DOHH2 (cell line): ENCODE measurements at regions not wholly inside any gene's neighbourhood (a gene's known extent, or its start where the extent isn't known, plus 50 kb on each side); places are given as distances from the start of the nearest gene placed in this dataset.

ENCODE experiments used
- H3F3A ChIP-seq: fragments of 200-600 bp; sonication (generic), shearing (Covaris generic); 2 replicates; pipeline ENCODE4 v1.6.0; 2016; ENCODE audit warnings: antibody characterized with exemption, mild to moderate bottlenecking; ENCODE audit not compliant: control insufficient read depth, insufficient read depth
- H3K27ac ChIP-seq: fragments of 200-600 bp; sonication (generic); 2 replicates; pipeline ENCODE4 v1.5.1; 2014; ENCODE audit warnings: low read depth, mild to moderate bottlenecking, low read length, moderate library complexity
- H3K27me3 ChIP-seq: fragments of 200-600 bp; sonication (generic); 2 replicates; pipeline ENCODE4 v1.6.1; 2014; ENCODE audit warnings: mild to moderate bottlenecking, low read length, mixed read lengths; ENCODE audit not compliant: control insufficient read depth
- H3K36me3 ChIP-seq: fragments of 200-600 bp; sonication (generic); 2 replicates; pipeline ENCODE4 v1.6.1; 2014; ENCODE audit warnings: mild to moderate bottlenecking, low read length, moderate library complexity, mixed read lengths; ENCODE audit not compliant: control insufficient read depth
- H3K4me1 ChIP-seq: fragments of 200-600 bp; sonication (generic); 2 replicates; pipeline ENCODE4 v1.6.1; 2014; ENCODE audit warnings: mild to moderate bottlenecking, low read length, mixed read lengths; ENCODE audit not compliant: control insufficient read depth
- H3K4me2 ChIP-seq: fragments of 200-600 bp; sonication (generic); 2 replicates; pipeline ENCODE4 v1.6.0; 2014; ENCODE audit warnings: mild to moderate bottlenecking, low read length, moderate library complexity
- H3K4me3 ChIP-seq: fragments of 200-600 bp; sonication (generic); 2 replicates; pipeline ENCODE4 v1.5.1; 2014; ENCODE audit warnings: mild to moderate bottlenecking, low read length, mixed read lengths
- H3K79me2 ChIP-seq: fragments of 200-600 bp; sonication (generic); 2 replicates; pipeline ENCODE4 v1.6.1; 2014; ENCODE audit warnings: mild to moderate bottlenecking, low read length, mixed read lengths; ENCODE audit not compliant: control insufficient read depth
- H3K9me2 ChIP-seq: fragments of 200-600 bp; sonication (generic); replicated peaks from 2 replicates; pipeline ENCODE4 v1.6.1; 2014; ENCODE audit warnings: mild to moderate bottlenecking, low read length, mixed read lengths; ENCODE audit not compliant: control insufficient read depth
- H3K9me3 ChIP-seq: fragments of 200-600 bp; sonication (generic); 2 replicates; pipeline ENCODE4 v1.6.1; 2014; ENCODE audit warnings: antibody characterized with exemption, low read length, mixed read lengths; ENCODE audit not compliant: control insufficient read depth, insufficient read depth
- H4K20me1 ChIP-seq: fragments of 200-600 bp; sonication (generic); 2 replicates; pipeline ENCODE4 v1.6.0; 2014; ENCODE audit warnings: low read depth, mild to moderate bottlenecking, antibody characterized with exemption, low read length, moderate library complexity; ENCODE audit not compliant: control insufficient read depth, insufficient read depth
- CTCF ChIP-seq: fragments of 200-600 bp; sonication (generic); IDR thresholded peaks from one replicate; pipeline ENCODE4 v1.5.1; 2014; ENCODE audit warnings: antibody characterized with exemption, mild to moderate bottlenecking, low read depth, low read length; ENCODE audit not compliant: poor library complexity, severe bottlenecking
- EZH2phosphoT487 ChIP-seq: fragments of 200-600 bp; sonication (generic); IDR thresholded peaks from 2 replicates; pipeline ENCODE4 v1.6.1; 2017; ENCODE audit warnings: borderline replicate concordance, mild to moderate bottlenecking, antibody characterized with exemption, low read length, moderate library complexity, mixed read lengths

DNA sequence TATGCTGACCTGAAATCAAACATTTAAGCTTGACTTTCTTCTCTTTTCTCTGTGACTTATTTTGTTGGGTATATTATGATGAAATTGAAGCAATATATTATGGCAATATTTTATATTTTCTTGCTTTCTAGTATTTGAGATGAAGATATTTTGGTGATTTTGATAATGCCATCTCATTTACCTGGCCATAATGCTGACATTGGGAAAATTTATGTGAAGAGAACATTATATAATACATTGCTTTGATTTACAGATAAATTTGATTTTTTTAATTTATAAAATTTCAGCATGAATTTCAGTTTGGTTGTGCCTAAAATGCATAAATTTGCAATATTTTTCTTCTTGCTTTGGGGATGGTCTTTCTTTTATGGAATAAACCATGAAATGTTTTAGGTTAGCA, 1413.7 kb upstream of the TMEFF2 start:
- Histone ChIP-seq H3K27me3 (no peaks in the 10 kb centered on the region), H3K9me2 (no peaks in the 10 kb centered on the region), H3K79me2 (no peaks in the 10 kb centered on the region), H3K9me3 (no peaks in the 10 kb centered on the region), H3F3A (no peaks in the 10 kb centered on the region), H3K4me1 (no peaks in the 10 kb centered on the region), H3K4me2 (no peak overlapping the region), H4K20me1 (no peaks in the 10 kb centered on the region), H3K4me3 (no peak overlapping the region), H3K36me3 (no peaks in the 10 kb centered on the region), H3K27ac (no peak overlapping the region)
- TF ChIP-seq EZH2phosphoT487 = no peak

DNA sequence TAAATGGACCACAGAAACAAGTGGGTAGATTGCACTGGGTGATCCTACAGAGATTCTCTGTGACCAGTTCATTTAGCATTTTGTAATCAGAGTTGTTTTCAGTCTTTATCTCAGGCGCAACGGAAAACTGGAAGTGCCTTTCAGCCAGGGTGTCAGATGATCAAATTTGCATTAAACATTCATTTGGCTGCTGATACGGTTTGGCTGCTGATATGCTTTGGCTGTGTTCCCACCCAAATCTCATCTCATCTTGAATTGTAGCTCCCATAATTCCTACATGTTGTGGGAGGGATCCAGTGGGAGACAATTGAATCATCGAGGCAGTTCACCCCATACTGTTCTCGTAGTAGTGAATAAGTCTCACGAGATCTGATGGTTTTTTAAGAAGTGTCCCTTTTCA, 1396.1 kb upstream of the TMEFF2 start:
- Histone ChIP-seq H3K9me2 (no peaks in the 10 kb centered on the region), H3K4me1 (no peaks in the 10 kb centered on the region), H3K79me2 (no peaks in the 10 kb centered on the region), H3F3A (no peaks in the 10 kb centered on the region), H3K36me3 (no peaks in the 10 kb centered on the region), H3K9me3 (no peaks in the 10 kb centered on the region), H3K4me2 (no peak overlapping the region), H3K4me3 (no peak overlapping the region), H3K27ac (no peak overlapping the region), H3K27me3 (no peaks in the 10 kb centered on the region), H4K20me1 (no peaks in the 10 kb centered on the region)
- TF ChIP-seq CTCF (no peak), EZH2phosphoT487 (no peak)

GRCh38 chr2:193584522-193584938, 1389.8 kb upstream of the TMEFF2 start:
- H3K27ac ChIP-seq = no peak overlapping the region
- no peaks in the 10 kb centered on the region for H3K9me2 ChIP-seq
- H3K9me3 ChIP-seq = no peaks in the 10 kb centered on the region
- no peaks in the 10 kb centered on the region for H3F3A ChIP-seq
- no peaks in the 10 kb centered on the region for H3K79me2 ChIP-seq
- TF ChIP-seq EZH2phosphoT487 (no peak), CTCF (peak; percentile 54)
- no peak overlapping the region for H3K4me2 ChIP-seq
- H3K27me3 ChIP-seq = no peaks in the 10 kb centered on the region
- H3K36me3 ChIP-seq = no peaks in the 10 kb centered on the region
- no peaks in the 10 kb centered on the region for H3K4me1 ChIP-seq
- H3K4me3 ChIP-seq = no peak overlapping the region
- no peaks in the 10 kb centered on the region for H4K20me1 ChIP-seq

GRCh38 chr2:193583638-193584400, 1389.1 kb upstream of the TMEFF2 start:
- Histone ChIP-seq H3K4me1 (no peaks in the 10 kb centered on the region), H3K9me2 (no peaks in the 10 kb centered on the region), H3K36me3 (no peaks in the 10 kb centered on the region), H3K4me3 (no peak overlapping the region), H3F3A (no peaks in the 10 kb centered on the region), H4K20me1 (no peaks in the 10 kb centered on the region), H3K27me3 (no peaks in the 10 kb centered on the region), H3K79me2 (no peaks in the 10 kb centered on the region), H3K9me3 (no peaks in the 10 kb centered on the region), H3K27ac (no peak overlapping the region), H3K4me2 (no peak overlapping the region)
- TF ChIP-seq EZH2phosphoT487 = no peak
